22Rv1 (cell line): ENCODE measurements at regions not wholly inside any gene's neighbourhood (a gene's known extent, or its start where the extent isn't known, plus 50 kb on each side); places are given as distances from the start of the nearest gene placed in this dataset.

ENCODE experiments used
- CTCF ChIP-seq: fragments of 450-650 bp; IDR thresholded peaks from 2 replicates; pipeline ENCODE4 v1.5.1; 2017; ENCODE audit warnings: mild to moderate bottlenecking
- ZFX ChIP-seq: fragments of 450-650 bp; IDR thresholded peaks from 2 replicates; pipeline ENCODE4 v1.6.1; 2017; ENCODE audit warnings: antibody characterized with exemption, borderline replicate concordance

DNA sequence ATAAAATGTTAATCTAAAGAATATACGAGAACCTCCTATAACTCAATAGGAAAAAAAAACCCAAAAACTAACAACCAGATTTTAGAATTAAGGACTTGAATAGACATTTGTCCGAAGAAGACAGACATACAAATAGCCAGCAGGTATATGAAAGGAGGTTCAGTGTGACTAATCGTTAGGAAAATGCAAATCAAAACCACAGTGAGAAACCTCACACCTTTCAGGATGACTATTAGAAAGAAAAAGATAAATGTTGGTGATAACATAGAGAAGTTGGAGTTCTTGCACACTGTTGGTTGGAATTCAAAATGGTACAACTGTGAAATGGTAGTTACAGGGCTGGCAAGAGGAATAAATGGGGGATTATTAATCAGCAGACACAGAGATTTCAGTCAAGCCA lies 339.0 kb downstream of the TMEM114 start:
- TF ChIP-seq CTCF = no peak
- TF ChIP-seq ZFX = no peak
